Astrocyte of the cerebellum (primary cell): ENCODE measurements at regions not wholly inside any gene's neighbourhood (a gene's known extent, or its start where the extent isn't known, plus 50 kb on each side); places are given as distances from the start of the nearest gene placed in this dataset.

Experiments
- DNase-seq: peaks from one replicate; pipeline ENCODE4 v3.0.0-alpha.2; 2011; ENCODE audit warnings: low read depth
- H3K4me3 ChIP-seq: 2 replicates; pipeline ENCODE4 v1.5.1; 2011; ENCODE audit warnings: mild to moderate bottlenecking, low read depth, low read length, moderate library complexity
- CTCF ChIP-seq: IDR thresholded peaks from 2 replicates; pipeline ENCODE4 v1.5.1; 2012; ENCODE audit warnings: low read length, low read depth, moderate library complexity, mild to moderate bottlenecking; ENCODE audit errors: missing control alignments
- in situ Hi-C: cut with HindIII; loops from 2 replicates; pipeline ENCODE4 v1.10.0; 2017; ENCODE audit warnings: low sequenced_read_pairs

GRCh38 chr2:217184242-217184641, 324.4 kb upstream of the TNP1 start:
- no peak for DNase-seq
- no peak overlapping the region for H3K4me3 ChIP-seq
- in situ Hi-C loops, result no loop called here
- TF ChIP-seq CTCF, result no peak

- in situ Hi-C loops, result no loop called here
- DNase-seq, result no peak
- TF ChIP-seq CTCF, result no peak
- no peak overlapping the region for H3K4me3 ChIP-seq
Measured at GRCh38 chr2:217183471-217183870, 323.6 kb upstream of the TNP1 start.

DNA sequence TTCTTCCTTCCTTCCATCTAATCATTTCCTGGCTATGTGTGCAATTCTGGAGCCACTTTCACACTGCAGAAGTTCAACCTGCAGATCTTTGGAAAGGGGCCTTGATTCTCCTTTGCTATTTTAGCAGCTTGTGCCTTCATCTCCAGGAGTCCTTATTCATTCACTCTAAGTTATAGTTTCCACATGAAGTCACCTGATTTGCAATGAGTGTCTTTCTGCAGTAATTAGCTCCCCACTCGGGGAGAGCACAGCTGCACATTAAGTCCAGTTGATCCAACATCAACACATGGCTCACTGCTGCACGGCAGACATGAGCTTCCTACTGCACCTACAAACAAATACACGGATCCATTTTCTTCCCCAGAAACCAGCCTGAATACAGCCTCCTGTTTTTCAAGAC, 323.1 kb upstream of the TNP1 start:
- DNase-seq, result no peak
- no peak for TF ChIP-seq CTCF
- in situ Hi-C loops, result no loop called here
- H3K4me3 ChIP-seq, result no peak overlapping the region

DNA sequence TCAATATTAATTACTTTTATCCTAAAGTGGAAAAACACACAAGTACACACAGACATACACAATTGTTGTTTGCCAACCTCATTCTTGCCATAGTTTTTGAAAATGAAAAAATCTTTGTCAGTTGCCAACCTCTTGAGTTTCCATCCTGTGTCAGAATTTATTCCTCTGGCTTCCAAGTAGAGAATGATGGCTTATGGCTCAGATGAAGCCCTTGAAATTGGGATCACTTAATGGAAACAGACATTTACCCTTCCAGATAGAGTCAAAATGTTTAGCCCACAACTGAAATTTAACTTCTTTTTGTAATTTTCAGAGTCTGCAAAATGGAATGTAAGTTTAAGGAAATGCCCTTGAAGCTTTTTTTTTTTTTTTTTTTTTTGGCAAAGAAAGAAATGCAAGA, 321.6 kb upstream of the TNP1 start:
- TF ChIP-seq CTCF, result no peak
- in situ Hi-C loops, result no loop called here
- DNase-seq, result no peak
- no peak overlapping the region for H3K4me3 ChIP-seq

- no peak overlapping the region for H3K4me3 ChIP-seq
- in situ Hi-C loops, result no loop called here
- no peak for TF ChIP-seq CTCF
- DNase-seq, result no peak
Measured at GRCh38 chr2:217179854-217180253, 320.0 kb upstream of the TNP1 start.

DNA sequence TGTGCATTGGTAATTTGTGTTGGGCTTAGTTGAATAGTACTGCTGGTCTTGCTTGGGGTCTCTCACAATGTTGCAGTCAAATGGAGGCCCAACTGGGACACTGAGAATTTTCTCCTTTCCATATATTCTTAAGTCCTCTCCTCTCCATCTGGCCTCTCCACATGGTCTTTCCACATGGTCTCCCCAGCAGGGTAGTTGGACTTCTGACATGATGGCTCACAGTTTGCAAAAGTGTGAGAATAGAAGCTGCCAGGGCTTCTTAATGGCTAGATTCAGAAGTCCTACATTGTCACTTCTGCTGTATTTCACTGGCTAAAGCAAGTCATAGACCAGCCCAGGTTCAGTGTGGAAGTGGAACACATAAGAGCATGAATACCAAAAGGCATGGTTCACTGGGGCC, 318.5 kb upstream of the TNP1 start:
- no peak for DNase-seq
- in situ Hi-C loops, result no loop called here

More for the DNA sequence above, 318.5 kb upstream of the TNP1 start:
- H3K4me3 ChIP-seq, result no peak overlapping the region
- TF ChIP-seq CTCF, result no peak
